HuH-7.5 (cell line): ENCODE measurements at regions not wholly inside any gene's neighbourhood (a gene's known extent, or its start where the extent isn't known, plus 50 kb on each side); places are given as distances from the start of the nearest gene placed in this dataset.
"Not testable (repeated sequence)": the region's sequence is repeated elsewhere in the genome, so short reads cannot be mapped to it uniquely, and the experiment has no call there.

Experiments
- DNase-seq: peaks from one replicate; pipeline ENCODE4 v3.0.0; 2011; ENCODE audit warnings: low spot score

- no peak for DNase-seq
These were observed 123.6 kb upstream of the PITX1 start for GRCh38 chr5:135157421-135158313.

DNA sequence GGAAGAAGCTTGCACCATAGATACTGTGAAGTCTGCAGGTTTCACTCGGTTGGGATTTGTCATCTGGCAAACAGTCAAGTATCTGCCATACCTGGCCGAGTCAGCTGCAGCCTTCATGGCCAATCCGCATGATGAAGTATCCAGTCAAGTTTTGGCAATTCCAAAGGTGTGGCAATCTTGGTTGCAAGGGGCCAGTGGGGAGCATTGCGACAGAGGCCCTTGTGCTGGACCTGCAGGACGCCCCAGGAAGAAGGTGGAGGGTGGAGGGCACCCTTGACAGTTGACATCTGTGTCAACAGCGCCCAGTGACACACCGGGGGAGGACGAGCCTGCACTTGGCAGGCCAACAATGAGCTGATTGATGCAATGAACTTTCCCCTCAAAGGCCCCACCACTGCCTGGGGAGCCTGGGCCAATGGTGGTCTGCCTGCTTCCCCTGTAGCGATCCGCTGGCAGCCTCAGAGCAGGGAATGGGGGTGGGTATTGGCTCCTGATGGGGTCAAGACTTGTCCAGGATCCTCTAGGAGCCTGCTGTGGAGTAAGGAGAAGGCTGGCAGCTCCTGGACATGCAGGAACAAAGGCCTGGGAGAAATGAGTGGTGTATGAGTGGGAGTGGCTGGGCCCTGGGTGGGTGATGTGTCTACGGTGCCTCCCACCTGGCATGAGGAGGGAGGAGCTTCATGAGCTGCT, 122.8 kb upstream of the PITX1 start:
- no peak for DNase-seq

DNA sequence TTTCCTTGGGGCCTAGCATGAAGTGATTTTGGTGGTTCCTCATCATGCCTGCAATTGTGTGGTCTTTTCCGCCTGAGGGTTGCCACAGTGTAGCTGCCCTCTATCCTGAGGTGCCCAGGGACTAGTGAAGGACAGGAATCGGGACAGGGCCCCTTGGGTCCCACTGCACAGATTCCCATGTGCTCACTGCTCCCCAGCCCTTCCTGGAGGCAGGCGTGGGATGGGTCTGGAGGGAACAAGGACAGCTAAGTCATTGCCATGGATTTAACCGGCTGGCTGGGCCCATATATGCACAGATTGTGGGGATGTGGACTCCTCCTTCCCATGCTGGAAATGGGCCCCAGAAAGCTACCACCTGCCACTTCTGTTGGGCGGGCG, 122.3 kb upstream of the PITX1 start:
- DNase-seq = no peak

DNA sequence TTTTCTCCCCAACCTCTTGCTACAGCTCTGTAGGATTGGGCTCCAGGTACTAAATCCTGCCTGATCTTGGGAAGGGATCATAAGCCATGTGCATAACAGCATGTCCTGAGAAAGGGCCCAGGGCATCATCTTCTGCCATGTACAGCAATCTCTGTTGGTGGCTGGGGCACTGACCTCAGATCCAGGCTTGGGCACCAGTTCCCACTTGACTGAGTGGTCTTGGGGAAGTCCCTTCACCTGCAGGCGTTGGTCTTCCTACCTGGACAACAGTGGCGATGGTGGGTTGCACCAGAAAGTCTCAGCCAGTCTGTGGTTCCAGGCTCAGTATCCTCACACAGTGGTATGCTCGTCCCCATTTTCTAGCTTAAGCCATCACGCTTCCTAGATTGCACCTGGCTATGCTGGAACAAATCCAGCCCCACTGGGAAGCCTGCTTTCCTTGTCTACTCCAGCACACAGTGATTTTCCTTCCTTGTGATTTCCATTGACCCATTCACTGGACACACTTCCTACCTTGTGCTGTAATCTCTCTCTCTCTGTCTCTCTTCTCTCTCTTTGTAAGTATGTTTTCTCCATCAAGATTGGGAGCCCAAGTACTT, 121.7 kb upstream of the PITX1 start:
- no peak for DNase-seq

DNA sequence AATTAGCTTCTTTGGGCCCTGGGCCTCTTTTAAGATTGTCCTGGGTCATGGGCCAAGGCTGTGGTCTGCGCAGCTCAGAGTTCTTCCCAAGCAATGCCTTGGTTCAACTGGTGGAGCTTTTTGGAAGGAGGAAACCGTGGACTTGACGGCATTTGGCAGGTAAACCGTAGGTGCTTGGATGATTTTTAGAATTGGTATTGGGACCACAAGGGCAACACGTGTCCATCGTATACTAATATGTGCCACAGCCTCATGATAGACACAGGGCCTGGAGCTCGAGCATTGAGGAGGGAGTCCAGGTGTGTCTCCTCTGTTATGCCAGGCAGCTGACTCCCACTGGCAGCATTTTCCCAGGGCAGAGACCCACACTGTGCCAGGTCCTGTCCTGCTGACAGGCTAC, 120.9 kb upstream of the PITX1 start:
- DNase-seq = no peak

DNA sequence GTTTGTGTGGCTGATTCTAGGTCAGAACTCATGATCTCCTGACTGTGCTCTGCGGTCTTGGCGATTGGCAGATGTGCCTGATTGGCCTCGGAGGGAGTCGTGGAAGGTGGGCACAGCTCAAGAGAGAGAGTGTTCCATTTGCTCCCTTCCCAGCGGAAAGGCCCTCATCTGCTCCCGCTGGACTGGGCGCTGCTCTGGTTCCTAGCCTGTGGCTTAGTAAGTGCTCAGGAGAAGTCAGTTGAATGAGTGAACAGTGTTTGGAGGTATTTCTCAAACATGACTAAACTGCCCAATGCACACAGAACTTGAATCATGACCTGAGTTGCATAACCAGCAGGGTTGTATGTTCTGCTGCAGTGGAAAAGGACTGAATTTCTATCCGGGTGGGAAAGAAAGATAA, 120.2 kb upstream of the PITX1 start:
- no peak for DNase-seq

GRCh38 chr5:135153661-135154060, 119.6 kb upstream of the PITX1 start:
- DNase-seq = no peak

DNA sequence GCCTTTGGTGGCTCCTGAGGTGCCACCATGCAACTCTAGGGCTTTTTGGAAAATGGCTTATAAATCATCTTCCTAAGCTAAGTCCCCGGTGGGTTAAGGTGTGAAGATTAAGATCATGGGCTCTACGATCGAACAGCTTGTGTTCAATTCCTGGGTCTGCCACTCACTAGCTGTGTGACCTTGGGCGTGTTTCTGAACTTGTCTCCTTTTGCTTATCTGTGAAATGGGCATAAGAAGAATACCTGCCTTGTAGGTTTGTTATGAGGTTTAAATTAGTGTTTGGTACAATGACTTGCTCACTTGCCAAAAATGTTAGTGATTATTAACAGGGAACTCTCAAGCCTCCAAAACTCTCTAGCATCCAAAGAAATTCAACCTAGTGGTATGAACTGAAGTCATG, 119.2 kb upstream of the PITX1 start:
- no peak for DNase-seq

GRCh38 chr5:135151660-135152059, 117.6 kb upstream of the PITX1 start:
- DNase-seq = not testable (repeated sequence)

DNA sequence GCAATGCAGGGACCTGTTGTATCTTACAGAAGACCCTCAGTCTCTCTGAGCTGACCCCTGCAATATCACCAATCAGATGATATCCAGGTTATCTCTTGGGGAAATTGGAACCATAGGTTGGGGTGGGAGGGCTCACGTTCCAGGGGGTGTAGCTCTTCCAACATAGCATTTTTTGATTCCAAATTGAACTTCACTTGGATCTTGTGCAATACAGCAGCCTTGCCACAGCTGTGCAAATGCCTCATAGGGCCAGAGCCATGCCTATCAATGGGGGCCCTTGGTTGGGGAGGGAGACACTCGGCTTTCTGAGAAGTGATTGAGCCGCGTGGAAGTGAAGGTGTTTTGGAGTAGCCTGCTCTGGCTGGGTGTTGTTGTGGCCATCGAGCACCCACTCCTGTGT, 117.2 kb upstream of the PITX1 start:
- no peak for DNase-seq

- DNase-seq = no peak
These were observed 116.7 kb upstream of the PITX1 start for GRCh38 chr5:135150767-135151166.

GRCh38 chr5:135149956-135150723, 116.1 kb upstream of the PITX1 start:
- no peak for DNase-seq

GRCh38 chr5:135149229-135149955, 115.4 kb upstream of the PITX1 start:
- no peak for DNase-seq

GRCh38 chr5:135147294-135148090, 113.5 kb upstream of the PITX1 start:
- DNase-seq = no peak

DNA sequence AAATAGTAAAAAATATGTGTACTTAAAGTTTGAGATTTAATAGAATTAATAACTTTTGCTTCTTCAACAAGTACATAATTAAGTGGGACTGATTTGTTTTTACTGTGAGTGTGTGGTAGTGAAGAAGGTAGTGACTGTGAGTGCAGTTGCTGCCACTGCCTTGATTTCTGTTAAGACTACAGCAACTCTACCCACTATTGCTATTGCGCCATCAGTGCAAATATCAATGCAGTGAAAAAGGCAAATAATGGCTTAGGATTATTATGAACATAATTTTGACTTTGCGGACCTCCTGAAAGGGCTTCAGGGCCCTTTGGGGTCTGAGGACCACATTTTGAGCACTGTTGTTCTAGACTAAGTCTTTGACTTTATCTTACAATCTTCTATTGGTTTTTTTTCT, 112.0 kb upstream of the PITX1 start:
- no peak for DNase-seq

- not testable (repeated sequence) for DNase-seq
These were observed 109.7 kb upstream of the PITX1 start for GRCh38 chr5:135143682-135144081.

- peak; percentile 37 for DNase-seq
These were observed 107.6 kb upstream of the PITX1 start for GRCh38 chr5:135141303-135142268.

GRCh38 chr5:135140446-135141204, 106.6 kb upstream of the PITX1 start:
- DNase-seq = no peak
